MM.1S (cell line): ENCODE measurements at regions not wholly inside any gene's neighbourhood (a gene's known extent, or its start where the extent isn't known, plus 50 kb on each side); places are given as distances from the start of the nearest gene placed in this dataset.

Experiments used
- EZH2 ChIP-seq: fragments of 300-600 bp; sonication (generic); optimal IDR thresholded peaks from 2 replicates; pipeline ENCODE3; 2017; ENCODE audit warnings: low read depth, mild to moderate bottlenecking, antibody characterized with exemption, low read length, mixed read lengths
- EZH2phosphoT487 ChIP-seq: fragments of 300-600 bp; sonication (generic); IDR thresholded peaks from 2 replicates; pipeline ENCODE4 v1.6.1; 2018; ENCODE audit warnings: antibody characterized with exemption, low read length
- TF ChIP-seq, protein P1 (sequence below): fragments of 300-600 bp; sonication (generic); IDR thresholded peaks from 2 replicates; pipeline ENCODE4 v1.5.1; 2016; ENCODE audit warnings: antibody characterized with exemption, low read length, mixed read lengths

DNA sequence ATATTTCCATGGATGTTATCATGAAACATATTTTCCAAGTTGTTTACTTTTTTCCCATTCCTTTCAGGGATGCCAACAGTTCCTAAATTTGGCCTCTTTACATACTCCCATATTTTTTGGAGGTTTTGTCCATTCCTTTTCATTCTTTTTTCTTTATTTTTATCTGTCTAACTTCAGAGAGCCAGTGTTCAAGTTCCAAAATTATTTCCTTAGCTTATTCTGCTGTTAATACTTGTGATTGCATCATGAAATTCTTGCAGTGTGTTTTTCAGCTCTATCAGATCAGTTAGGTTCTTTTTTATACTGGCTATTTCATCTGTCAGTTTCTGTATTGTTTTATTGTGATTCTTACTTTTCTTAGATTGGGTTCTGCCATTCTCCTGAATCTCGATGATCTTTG lies 89.9 kb upstream of the TCF21 start:
- TF ChIP-seq, protein P1, sequence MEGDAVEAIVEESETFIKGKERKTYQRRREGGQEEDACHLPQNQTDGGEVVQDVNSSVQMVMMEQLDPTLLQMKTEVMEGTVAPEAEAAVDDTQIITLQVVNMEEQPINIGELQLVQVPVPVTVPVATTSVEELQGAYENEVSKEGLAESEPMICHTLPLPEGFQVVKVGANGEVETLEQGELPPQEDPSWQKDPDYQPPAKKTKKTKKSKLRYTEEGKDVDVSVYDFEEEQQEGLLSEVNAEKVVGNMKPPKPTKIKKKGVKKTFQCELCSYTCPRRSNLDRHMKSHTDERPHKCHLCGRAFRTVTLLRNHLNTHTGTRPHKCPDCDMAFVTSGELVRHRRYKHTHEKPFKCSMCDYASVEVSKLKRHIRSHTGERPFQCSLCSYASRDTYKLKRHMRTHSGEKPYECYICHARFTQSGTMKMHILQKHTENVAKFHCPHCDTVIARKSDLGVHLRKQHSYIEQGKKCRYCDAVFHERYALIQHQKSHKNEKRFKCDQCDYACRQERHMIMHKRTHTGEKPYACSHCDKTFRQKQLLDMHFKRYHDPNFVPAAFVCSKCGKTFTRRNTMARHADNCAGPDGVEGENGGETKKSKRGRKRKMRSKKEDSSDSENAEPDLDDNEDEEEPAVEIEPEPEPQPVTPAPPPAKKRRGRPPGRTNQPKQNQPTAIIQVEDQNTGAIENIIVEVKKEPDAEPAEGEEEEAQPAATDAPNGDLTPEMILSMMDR, result no peak
- TF ChIP-seq EZH2phosphoT487, result no peak
- no peak for TF ChIP-seq EZH2
